ENCODE measurements at regions not wholly inside any gene's neighbourhood (a gene's known extent, or its start where the extent isn't known, plus 50 kb on each side); places are given as distances from the start of the nearest gene placed in this dataset.

- TF ChIP-seq EZH2 (IDR thresholded peaks at IDR 0.05; ENCODE audit: borderline replicate concordance, low read depth, low read length, severe bottlenecking) (no peak), CTCF (IDR thresholded peaks at IDR 0.05; ENCODE audit: borderline replicate concordance, extremely low read depth, low read length, poor library complexity, severe bottlenecking) (no peak)
Observed at GRCh38 chr3:117625174-117625573, 915.6 kb downstream of the TUSC7 start.
